NCI-H2171 (cell line): ENCODE measurements at regions not wholly inside any gene's neighbourhood (a gene's known extent, or its start where the extent isn't known, plus 50 kb on each side); places are given as distances from the start of the nearest gene placed in this dataset.
A peak's percentile ranks its signal among the peaks of the same experiment; 100 is the strongest.

ENCODE experiments used
- DNase-seq: peaks from one replicate; lab custom pipeline; 2025; lab: John Stamatoyannopoulos, UW

- no peak for DNase-seq
These were observed 128.2 kb upstream of the DLX2 start for GRCh38 chr2:172230889-172231401.

GRCh38 chr2:172231508-172231907 is 128.8 kb upstream of the DLX2 start:
- DNase-seq: no peak

- no peak for DNase-seq
These were observed 130.2 kb upstream of the DLX2 start for GRCh38 chr2:172232708-172233396.

GRCh38 chr2:172233987-172234715 is 131.5 kb upstream of the DLX2 start:
- DNase-seq: no peak

- peak; percentile 56 for DNase-seq
These were observed 132.3 kb upstream of the DLX2 start for GRCh38 chr2:172234716-172235691.

GRCh38 chr2:172239944-172240590 is 137.4 kb upstream of the DLX2 start:
- no peak for DNase-seq

GRCh38 chr2:172241222-172241621 is 138.5 kb upstream of the DLX2 start:
- no peak for DNase-seq

- DNase-seq: no peak
These were observed 139.8 kb upstream of the DLX2 start for GRCh38 chr2:172242471-172242870.

GRCh38 chr2:172242961-172243360 is 140.3 kb upstream of the DLX2 start:
- no peak for DNase-seq

- DNase-seq: no peak
These were observed 141.9 kb upstream of the DLX2 start for GRCh38 chr2:172244419-172245130.

- no peak for DNase-seq
These were observed 143.9 kb upstream of the DLX2 start for GRCh38 chr2:172246649-172247048.

GRCh38 chr2:172247203-172247602 is 144.5 kb upstream of the DLX2 start:
- DNase-seq: no peak

- no peak for DNase-seq
These were observed 145.7 kb upstream of the DLX2 start for GRCh38 chr2:172248381-172248780.

GRCh38 chr2:172248785-172249187 is 146.1 kb upstream of the DLX2 start:
- no peak for DNase-seq

GRCh38 chr2:172249334-172249733 is 146.6 kb upstream of the DLX2 start:
- DNase-seq: no peak

GRCh38 chr2:172249986-172250385 is 147.3 kb upstream of the DLX2 start:
- DNase-seq: no peak

GRCh38 chr2:172251231-172251630 is 148.5 kb upstream of the DLX2 start:
- no peak for DNase-seq

- DNase-seq: no peak
These were observed 149.5 kb upstream of the DLX2 start for GRCh38 chr2:172252154-172252553.

GRCh38 chr2:172253190-172254052 is 150.7 kb upstream of the DLX2 start:
- no peak for DNase-seq

GRCh38 chr2:172256886-172257285 is 154.2 kb upstream of the DLX2 start:
- DNase-seq: peak; percentile 69
